ENCODE measurements at regions not wholly inside any gene's neighbourhood (a gene's known extent, or its start where the extent isn't known, plus 50 kb on each side); places are given as distances from the start of the nearest gene placed in this dataset.

DNA sequence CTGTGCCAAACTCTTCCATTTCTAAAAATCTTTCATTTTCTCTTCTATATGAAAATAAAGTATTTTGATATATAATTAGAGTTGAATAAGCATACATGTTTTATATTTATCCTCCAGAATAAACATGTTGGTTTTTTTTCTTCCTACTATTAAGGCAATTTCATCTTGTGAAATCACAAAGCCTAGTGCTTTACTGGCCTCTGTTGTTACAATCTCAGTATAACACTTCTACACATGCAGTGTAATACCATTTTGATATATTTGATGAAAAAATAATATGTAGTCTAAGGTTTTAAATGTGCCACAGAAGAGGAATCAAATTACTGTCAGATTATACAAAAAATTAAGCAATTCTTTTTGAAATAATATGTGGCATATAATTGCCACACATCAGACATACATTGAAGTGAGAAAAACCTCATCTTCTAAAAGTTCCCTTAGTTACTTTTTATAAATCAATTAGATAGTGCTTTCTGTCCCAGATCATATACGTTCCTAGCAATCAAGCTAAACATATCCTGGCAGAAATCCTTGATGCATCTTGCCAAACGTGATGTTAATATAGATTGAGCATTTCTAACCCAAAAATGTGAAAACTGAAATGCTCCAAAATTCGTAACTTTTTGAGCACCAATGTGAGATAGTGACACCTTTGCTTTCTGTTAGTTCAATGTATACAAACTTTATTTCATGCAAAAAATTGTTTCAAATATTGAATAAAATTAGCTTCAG, 225.1 kb upstream of the MANEA start:
- Histone ChIP-seq H3K4me1 (ENCODE audit: low read length) (no peaks in the 10 kb centered on the region), H4K20me1 (ENCODE audit: insufficient read depth, low read length) (no peaks in the 10 kb centered on the region), H2AFZ (ENCODE audit: low read depth, low read length) (no peak overlapping the region), H3K36me3 (replicated peaks; ENCODE audit: low read depth, low read length) (no peaks in the 10 kb centered on the region), H3K27ac (ENCODE audit: low read length) (no peak overlapping the region), H3K4me2 (ENCODE audit: low read length) (no peak overlapping the region), H3K9me3 (ENCODE audit: insufficient read depth, low read length) (no peaks in the 10 kb centered on the region), H3K9ac (ENCODE audit: low read length) (no peak overlapping the region), H3K79me2 (ENCODE audit: low read length) (no peaks in the 10 kb centered on the region), H3K4me3 (ENCODE audit: low read length) (no peak overlapping the region), H3K27me3 (ENCODE audit: low read depth, low read length) (no peaks in the 10 kb centered on the region)
- no peak for TF ChIP-seq EZH2phosphoT487 (IDR thresholded peaks at IDR 0.05; ENCODE audit: low read depth)
- TF ChIP-seq, protein P1, sequence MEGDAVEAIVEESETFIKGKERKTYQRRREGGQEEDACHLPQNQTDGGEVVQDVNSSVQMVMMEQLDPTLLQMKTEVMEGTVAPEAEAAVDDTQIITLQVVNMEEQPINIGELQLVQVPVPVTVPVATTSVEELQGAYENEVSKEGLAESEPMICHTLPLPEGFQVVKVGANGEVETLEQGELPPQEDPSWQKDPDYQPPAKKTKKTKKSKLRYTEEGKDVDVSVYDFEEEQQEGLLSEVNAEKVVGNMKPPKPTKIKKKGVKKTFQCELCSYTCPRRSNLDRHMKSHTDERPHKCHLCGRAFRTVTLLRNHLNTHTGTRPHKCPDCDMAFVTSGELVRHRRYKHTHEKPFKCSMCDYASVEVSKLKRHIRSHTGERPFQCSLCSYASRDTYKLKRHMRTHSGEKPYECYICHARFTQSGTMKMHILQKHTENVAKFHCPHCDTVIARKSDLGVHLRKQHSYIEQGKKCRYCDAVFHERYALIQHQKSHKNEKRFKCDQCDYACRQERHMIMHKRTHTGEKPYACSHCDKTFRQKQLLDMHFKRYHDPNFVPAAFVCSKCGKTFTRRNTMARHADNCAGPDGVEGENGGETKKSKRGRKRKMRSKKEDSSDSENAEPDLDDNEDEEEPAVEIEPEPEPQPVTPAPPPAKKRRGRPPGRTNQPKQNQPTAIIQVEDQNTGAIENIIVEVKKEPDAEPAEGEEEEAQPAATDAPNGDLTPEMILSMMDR (IDR thresholded peaks at IDR 0.05; ENCODE audit: low read depth, low read length) = peak; percentile 13; the same call in 1 of the 2 replicates

DNA sequence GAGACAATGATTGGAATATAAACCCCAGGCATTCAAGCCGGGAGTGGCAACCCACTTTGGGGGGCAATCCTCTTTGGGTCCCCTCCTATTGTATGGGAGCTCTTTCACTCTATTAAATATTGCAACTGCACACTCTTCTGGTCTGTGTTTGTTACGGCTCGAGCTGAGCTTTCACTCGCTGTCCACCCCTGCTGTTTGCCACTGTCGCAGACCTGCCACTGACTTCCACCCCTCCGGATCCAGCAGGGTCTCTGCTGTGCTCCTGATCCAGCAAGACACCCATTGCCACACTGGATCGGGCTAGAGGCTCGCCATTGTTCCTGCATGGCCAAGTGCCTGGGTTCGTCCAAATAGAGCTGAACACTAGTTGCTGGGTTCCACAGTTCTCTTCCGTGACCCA, 222.8 kb upstream of the MANEA start:
- no peaks in the 10 kb centered on the region for H4K20me1 ChIP-seq (ENCODE audit: insufficient read depth, low read length)
- H3K36me3 ChIP-seq (replicated peaks; ENCODE audit: low read depth, low read length) = no peaks in the 10 kb centered on the region
- TF ChIP-seq EZH2phosphoT487 (IDR thresholded peaks at IDR 0.05; ENCODE audit: low read depth) = no peak
- TF ChIP-seq, protein P1 (IDR thresholded peaks at IDR 0.05; ENCODE audit: low read depth, low read length) = no peak
- H3K27me3 ChIP-seq (ENCODE audit: low read depth, low read length) = no peaks in the 10 kb centered on the region
- no peak overlapping the region for H3K4me2 ChIP-seq (ENCODE audit: low read length)
- no peak overlapping the region for H3K27ac ChIP-seq (ENCODE audit: low read length)
- no peak overlapping the region for H2AFZ ChIP-seq (ENCODE audit: low read depth, low read length)
- H3K9me3 ChIP-seq (ENCODE audit: insufficient read depth, low read length) = no peaks in the 10 kb centered on the region
- H3K9ac ChIP-seq (ENCODE audit: low read length) = no peak overlapping the region
- no peaks in the 10 kb centered on the region for H3K79me2 ChIP-seq (ENCODE audit: low read length)
- H3K4me1 ChIP-seq (ENCODE audit: low read length) = no peaks in the 10 kb centered on the region
- no peak overlapping the region for H3K4me3 ChIP-seq (ENCODE audit: low read length)

DNA sequence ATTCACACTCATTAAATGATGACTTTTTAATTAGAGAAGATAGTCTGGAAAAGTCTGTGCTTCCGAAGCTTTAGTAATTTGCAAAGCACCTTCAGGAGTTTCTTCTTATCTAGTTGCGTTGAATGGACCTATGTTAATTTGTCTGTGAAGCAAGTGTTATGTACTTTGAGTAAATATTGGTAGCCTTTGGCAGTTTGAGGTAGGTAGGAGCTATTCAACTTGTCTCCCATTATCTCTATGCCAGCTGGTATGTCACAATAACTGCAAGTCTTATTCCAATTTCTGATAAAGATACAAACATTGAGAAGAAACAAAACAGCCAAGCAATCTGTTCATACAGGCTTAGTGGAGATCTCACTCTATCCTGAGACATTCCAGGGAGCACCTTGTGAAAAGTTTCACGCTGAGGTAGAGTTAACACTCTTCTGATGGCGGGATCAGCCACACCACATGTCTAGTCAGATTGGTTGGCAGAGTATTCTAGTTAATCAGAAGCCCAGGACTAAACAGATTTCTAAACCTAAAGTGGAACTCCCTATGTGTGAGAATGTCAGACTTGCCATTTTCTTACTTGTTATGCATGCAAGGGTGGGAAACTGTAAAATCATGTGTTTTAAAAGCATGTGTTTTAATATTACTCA, 219.8 kb upstream of the MANEA start:
- Histone ChIP-seq H3K4me3 (ENCODE audit: low read length) (no peak overlapping the region), H4K20me1 (ENCODE audit: insufficient read depth, low read length) (no peaks in the 10 kb centered on the region), H3K4me2 (ENCODE audit: low read length) (no peak overlapping the region), H2AFZ (ENCODE audit: low read depth, low read length) (no peak overlapping the region), H3K9ac (ENCODE audit: low read length) (no peak overlapping the region), H3K4me1 (ENCODE audit: low read length) (peaks cover 5% of the 10 kb centered on the region; the same call in 1 of the 2 replicates), H3K36me3 (replicated peaks; ENCODE audit: low read depth, low read length) (no peaks in the 10 kb centered on the region), H3K27ac (ENCODE audit: low read length) (no peak overlapping the region), H3K9me3 (ENCODE audit: insufficient read depth, low read length) (no peaks in the 10 kb centered on the region), H3K79me2 (ENCODE audit: low read length) (no peaks in the 10 kb centered on the region), H3K27me3 (ENCODE audit: low read depth, low read length) (no peaks in the 10 kb centered on the region)
- TF ChIP-seq, protein P1 (IDR thresholded peaks at IDR 0.05; ENCODE audit: low read depth, low read length) = no peak
- TF ChIP-seq EZH2phosphoT487 (IDR thresholded peaks at IDR 0.05; ENCODE audit: low read depth) = no peak

- Histone ChIP-seq H3K79me2 (ENCODE audit: low read length) (no peaks in the 10 kb centered on the region), H3K36me3 (replicated peaks; ENCODE audit: low read depth, low read length) (no peaks in the 10 kb centered on the region), H2AFZ (ENCODE audit: low read depth, low read length) (no peak overlapping the region), H3K4me1 (ENCODE audit: low read length) (peaks cover 10% of the 10 kb centered on the region; the same call in 1 of the 2 replicates), H3K4me3 (ENCODE audit: low read length) (no peak overlapping the region), H3K4me2 (ENCODE audit: low read length) (0 out of 2 replicates have a peak overlapping the region, but pooled peaks have one; percentile 7), H3K27me3 (ENCODE audit: low read depth, low read length) (no peaks in the 10 kb centered on the region), H4K20me1 (ENCODE audit: insufficient read depth, low read length) (no peaks in the 10 kb centered on the region), H3K9ac (ENCODE audit: low read length) (no peak overlapping the region), H3K9me3 (ENCODE audit: insufficient read depth, low read length) (no peaks in the 10 kb centered on the region), H3K27ac (ENCODE audit: low read length) (no peak overlapping the region)
- no peak for TF ChIP-seq EZH2phosphoT487 (IDR thresholded peaks at IDR 0.05; ENCODE audit: low read depth)
- TF ChIP-seq, protein P1 (IDR thresholded peaks at IDR 0.05; ENCODE audit: low read depth, low read length) = peak; percentile 60
These were observed 213.2 kb upstream of the MANEA start for GRCh38 chr6:95364016-95364604.
